GM12872 (cell line): ENCODE measurements at regions not wholly inside any gene's neighbourhood (a gene's known extent, or its start where the extent isn't known, plus 50 kb on each side); places are given as distances from the start of the nearest gene placed in this dataset.

Experiments
- CTCF ChIP-seq: IDR thresholded peaks from 3 replicates; pipeline ENCODE4 v1.5.1; 2011; ENCODE audit warnings: low read depth, mild to moderate bottlenecking, low read length, moderate library complexity; ENCODE audit not compliant: insufficient read depth

GRCh38 chr4:180630012-180630665 lies 1613.1 kb upstream of the TENM3 start:
- no peak for TF ChIP-seq CTCF

- no peak for TF ChIP-seq CTCF
Observed at GRCh38 chr4:180634306-180634705, 1608.9 kb upstream of the TENM3 start.

GRCh38 chr4:180635281-180635680 lies 1607.9 kb upstream of the TENM3 start:
- TF ChIP-seq CTCF, result no peak

GRCh38 chr4:180636696-180637404 lies 1606.4 kb upstream of the TENM3 start:
- TF ChIP-seq CTCF, result no peak

- TF ChIP-seq CTCF, result no peak
Observed at GRCh38 chr4:180637616-180638015, 1605.6 kb upstream of the TENM3 start.

- no peak for TF ChIP-seq CTCF
Observed at GRCh38 chr4:180640193-180640592, 1603.0 kb upstream of the TENM3 start.

GRCh38 chr4:180641495-180641894 lies 1601.7 kb upstream of the TENM3 start:
- TF ChIP-seq CTCF, result no peak
